HG02885 (cell line): ENCODE measurements at regions not wholly inside any gene's neighbourhood (a gene's known extent, or its start where the extent isn't known, plus 50 kb on each side); places are given as distances from the start of the nearest gene placed in this dataset.

Experiments
- ATAC-seq: cut with Tn5 transposase; IDR thresholded peaks from one replicate; pipeline ENCODE4 v1.9.1; 2021; ENCODE audit warnings: mild to moderate bottlenecking; ENCODE audit not compliant: unreplicated experiment, poor library complexity

GRCh38 chr14:48536318-48536717 lies 860.9 kb upstream of the MDGA2 start:
- ATAC-seq: no peak

GRCh38 chr14:48527832-48528231 lies 852.4 kb upstream of the MDGA2 start:
- ATAC-seq: no peak

- ATAC-seq: no peak
Measured at GRCh38 chr14:48526307-48526706, 850.9 kb upstream of the MDGA2 start.

- no peak for ATAC-seq
Measured at GRCh38 chr14:48504921-48505320, 829.5 kb upstream of the MDGA2 start.

- ATAC-seq: no peak
Measured at GRCh38 chr14:48490756-48491155, 815.4 kb upstream of the MDGA2 start.

- ATAC-seq: no peak
Measured at GRCh38 chr14:48473944-48474343, 798.5 kb upstream of the MDGA2 start.

GRCh38 chr14:48456051-48456450 lies 780.6 kb upstream of the MDGA2 start:
- no peak for ATAC-seq

- no peak for ATAC-seq
Measured at GRCh38 chr14:48454887-48455286, 779.5 kb upstream of the MDGA2 start.

GRCh38 chr14:48452437-48452995 lies 777.1 kb upstream of the MDGA2 start:
- no peak for ATAC-seq

GRCh38 chr14:48435221-48435620 lies 759.8 kb upstream of the MDGA2 start:
- ATAC-seq: no peak

- no peak for ATAC-seq
Measured at GRCh38 chr14:48430805-48431204, 755.4 kb upstream of the MDGA2 start.

- no peak for ATAC-seq
Measured at GRCh38 chr14:48429512-48429911, 754.1 kb upstream of the MDGA2 start.

- ATAC-seq: no peak
Measured at GRCh38 chr14:48417715-48418500, 742.5 kb upstream of the MDGA2 start.

- ATAC-seq: no peak
Measured at GRCh38 chr14:48401321-48401720, 725.9 kb upstream of the MDGA2 start.

- ATAC-seq: peak; percentile 68
Measured at GRCh38 chr14:48398675-48399282, 723.4 kb upstream of the MDGA2 start.

GRCh38 chr14:48391661-48392060 lies 716.3 kb upstream of the MDGA2 start:
- ATAC-seq: no peak

GRCh38 chr14:48390346-48390745 lies 714.9 kb upstream of the MDGA2 start:
- no peak for ATAC-seq

GRCh38 chr14:48384821-48385220 lies 709.4 kb upstream of the MDGA2 start:
- ATAC-seq: no peak

GRCh38 chr14:48382961-48383360 lies 707.6 kb upstream of the MDGA2 start:
- no peak for ATAC-seq

- ATAC-seq: no peak
Measured at GRCh38 chr14:48378541-48378940, 703.1 kb upstream of the MDGA2 start.

GRCh38 chr14:48373981-48374380 lies 698.6 kb upstream of the MDGA2 start:
- ATAC-seq: no peak

- ATAC-seq: no peak
Measured at GRCh38 chr14:48350971-48351370, 675.6 kb upstream of the MDGA2 start.
